ENCODE measurements at regions not wholly inside any gene's neighbourhood (a gene's known extent, or its start where the extent isn't known, plus 50 kb on each side); places are given as distances from the start of the nearest gene placed in this dataset.

DNA sequence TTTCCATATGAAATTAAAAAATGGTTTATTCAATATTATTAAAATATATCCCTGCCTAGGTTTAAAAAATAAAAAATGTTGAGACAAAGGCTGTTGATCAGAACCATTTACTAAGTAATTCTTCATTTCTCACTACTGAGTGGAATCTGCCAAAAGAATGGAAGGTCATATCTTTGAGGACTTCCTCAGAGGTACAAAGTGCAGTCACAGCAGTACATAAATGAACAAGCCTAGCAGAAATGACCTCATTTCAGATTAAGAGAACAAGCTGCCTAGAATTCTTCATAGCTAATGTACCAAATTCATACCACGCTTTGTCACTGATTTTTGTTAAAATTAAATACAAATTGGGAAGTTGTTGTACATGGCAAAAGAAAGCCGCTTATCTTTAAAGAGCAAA, 318.9 kb upstream of the TFPI start:
- no peak overlapping the region for H3K4me3 ChIP-seq
- H3K27me3 ChIP-seq = no peaks in the 10 kb centered on the region
- no peak overlapping the region for H3K27ac ChIP-seq
- DNase-seq = no peak
- 81 to 90% (median 87%) methylated on average over 2 of the region's 2 CpGs for WGBS, 5 donors
- no peaks in the 10 kb centered on the region for H3K9me3 ChIP-seq
- no peaks in the 10 kb centered on the region for H3K36me3 ChIP-seq
- TF ChIP-seq EP300 (IDR thresholded peaks at IDR 0.05) (no peak), POLR2AphosphoS5 (IDR thresholded peaks at IDR 0.05) (no peak), CTCF (IDR thresholded peaks at IDR 0.05) (no peak), POLR2A (IDR thresholded peaks at IDR 0.05) (no peak)
- H3K4me1 ChIP-seq = no peaks in the 10 kb centered on the region
- intact Hi-C loops (cut with DNase I; ENCODE audit: low total_unique reads) = no loop called here

DNA sequence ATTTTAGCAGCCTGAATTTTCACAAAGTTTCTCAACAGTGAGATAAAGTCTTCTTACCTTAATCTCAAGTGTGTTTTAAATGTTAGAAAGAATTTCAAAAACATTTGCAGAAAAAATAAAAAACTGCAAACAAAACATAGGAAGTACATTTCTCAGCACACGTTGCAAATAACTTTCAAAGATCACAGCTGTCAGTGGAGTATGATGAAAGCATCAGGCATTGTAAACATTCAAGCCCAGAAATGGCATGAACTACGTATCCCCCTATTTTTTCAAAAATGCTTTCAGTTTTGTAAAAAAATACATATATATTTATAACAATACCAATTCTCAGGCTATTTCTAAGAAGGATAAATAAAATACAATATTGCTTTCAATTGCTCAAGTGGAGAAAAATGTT, 320.6 kb upstream of the TFPI start:
- Histone ChIP-seq H3K27ac (no peak overlapping the region), H3K4me3 (no peak overlapping the region), H3K27me3 (no peaks in the 10 kb centered on the region), H3K9me3 (no peaks in the 10 kb centered on the region), H3K4me1 (no peaks in the 10 kb centered on the region), H3K36me3 (no peaks in the 10 kb centered on the region)
- intact Hi-C loops (cut with DNase I; ENCODE audit: low total_unique reads) = no loop called here
- TF ChIP-seq POLR2AphosphoS5 (IDR thresholded peaks at IDR 0.05) (no peak), POLR2A (IDR thresholded peaks at IDR 0.05) (no peak), EP300 (IDR thresholded peaks at IDR 0.05) (no peak)
- 62 to 69% (median 63%) methylated on average over 2 of the region's 2 CpGs for WGBS, 5 donors
- no peak for DNase-seq

DNA sequence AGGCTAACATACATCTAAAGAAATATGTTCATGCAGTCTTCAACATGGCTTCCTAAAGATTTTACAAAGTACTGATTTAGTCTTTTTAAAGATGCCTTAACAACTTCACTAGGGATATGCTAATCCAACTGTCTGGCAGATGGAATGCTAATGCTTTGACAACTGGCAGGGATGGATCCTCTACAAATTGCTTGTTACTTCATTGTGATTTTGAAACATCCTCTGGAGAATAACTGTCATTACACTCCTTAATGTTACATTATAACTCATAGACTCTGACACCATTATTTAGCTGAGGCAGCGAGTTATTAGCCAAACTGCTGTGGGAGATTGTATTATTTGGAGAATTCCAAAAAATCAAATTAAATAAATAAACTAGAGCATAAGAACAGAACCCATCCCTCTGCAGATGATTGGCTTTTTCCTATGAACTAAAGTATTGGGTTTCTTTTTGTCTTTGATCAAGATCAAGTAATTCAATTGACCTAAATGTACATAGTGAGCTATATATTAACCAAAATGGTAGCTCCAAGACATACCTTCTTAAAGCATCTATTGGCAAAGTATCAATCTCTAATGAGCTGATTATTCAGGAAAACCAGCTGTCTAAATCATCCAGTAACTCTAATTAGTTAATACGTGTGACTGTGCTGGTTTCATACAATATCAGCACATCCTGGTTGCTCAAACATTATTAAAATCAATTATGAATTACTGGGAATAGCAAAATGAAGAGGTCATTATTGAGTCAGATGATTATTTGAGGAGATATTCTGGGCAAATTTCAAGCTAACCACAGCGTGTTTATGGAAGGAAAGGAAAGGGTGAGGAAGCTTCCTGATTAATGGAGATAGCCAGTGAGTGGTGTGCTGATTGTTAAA, 321.3 kb upstream of the TFPI start:
- H3K36me3 ChIP-seq = no peaks in the 10 kb centered on the region
- no peak overlapping the region for H3K27ac ChIP-seq
- H3K4me1 ChIP-seq = no peaks in the 10 kb centered on the region
- no peaks in the 10 kb centered on the region for H3K27me3 ChIP-seq
- no peaks in the 10 kb centered on the region for H3K9me3 ChIP-seq
- no peak for TF ChIP-seq POLR2A (IDR thresholded peaks at IDR 0.05)
- TF ChIP-seq EP300 (IDR thresholded peaks at IDR 0.05) = no peak
- no peak for TF ChIP-seq POLR2AphosphoS5 (IDR thresholded peaks at IDR 0.05)
- no peak for TF ChIP-seq CTCF (IDR thresholded peaks at IDR 0.05)
- intact Hi-C loops (cut with DNase I; ENCODE audit: low total_unique reads) = no loop called here
- WGBS, 5 donors = 62 to 78% (median 75%) methylated on average over 3 of the region's 3 CpGs
- DNase-seq = no peak
- H3K4me3 ChIP-seq = no peak overlapping the region

DNA sequence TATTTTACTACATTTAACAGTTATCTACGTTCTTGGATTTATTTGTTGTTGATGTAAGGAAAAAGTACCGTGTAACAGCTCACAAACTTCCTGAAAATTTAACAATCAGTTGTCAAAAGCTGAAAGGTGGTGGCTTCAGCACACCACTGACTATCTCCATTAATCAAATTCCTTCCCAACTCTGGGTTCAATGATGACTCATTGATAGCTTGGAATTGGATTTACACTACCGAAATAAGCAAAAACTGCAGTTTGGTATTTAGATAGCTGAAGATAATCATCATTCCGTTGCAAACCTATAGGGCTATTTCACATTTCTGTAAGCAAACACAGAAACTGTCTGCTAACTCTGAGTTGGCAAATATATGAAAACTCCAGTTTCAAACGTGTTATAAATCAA, 322.3 kb upstream of the TFPI start:
- no peaks in the 10 kb centered on the region for H3K4me1 ChIP-seq
- 44 to 52% (median 49%) methylated on average over 5 of the region's 5 CpGs for WGBS, 5 donors
- no peak for DNase-seq
- H3K9me3 ChIP-seq = no peaks in the 10 kb centered on the region
- no peaks in the 10 kb centered on the region for H3K36me3 ChIP-seq
- H3K27me3 ChIP-seq = no peaks in the 10 kb centered on the region
- TF ChIP-seq POLR2A (IDR thresholded peaks at IDR 0.05) (no peak), CTCF (IDR thresholded peaks at IDR 0.05) (no peak), POLR2AphosphoS5 (IDR thresholded peaks at IDR 0.05) (no peak), EP300 (IDR thresholded peaks at IDR 0.05) (no peak)
- no peak overlapping the region for H3K27ac ChIP-seq
- intact Hi-C loops (cut with DNase I; ENCODE audit: low total_unique reads) = no loop called here
- no peak overlapping the region for H3K4me3 ChIP-seq

DNA sequence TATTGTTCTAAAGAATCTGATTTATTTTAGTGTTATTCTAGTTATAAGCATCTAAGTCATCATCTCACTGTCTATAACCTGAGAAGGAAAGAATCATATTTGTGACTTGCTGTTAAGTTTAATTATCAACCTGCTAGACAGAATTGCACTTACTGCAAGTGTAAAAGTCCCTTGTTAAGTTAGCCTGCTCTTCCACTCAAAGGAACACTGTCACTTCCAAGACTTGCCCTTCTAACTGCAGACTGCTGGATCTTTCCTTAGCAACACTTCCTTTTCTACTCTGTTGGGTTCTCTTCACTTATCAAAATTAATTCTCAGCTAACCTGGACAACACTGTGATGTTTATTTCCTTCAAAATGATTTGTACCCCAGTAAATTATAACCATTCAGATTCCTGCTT, 323.2 kb upstream of the TFPI start:
- intact Hi-C loops (cut with DNase I; ENCODE audit: low total_unique reads) = no loop called here
- Histone ChIP-seq H3K27me3 (no peaks in the 10 kb centered on the region), H3K4me3 (no peak overlapping the region), H3K9me3 (no peaks in the 10 kb centered on the region), H3K36me3 (no peaks in the 10 kb centered on the region), H3K4me1 (no peaks in the 10 kb centered on the region), H3K27ac (no peak overlapping the region)
- DNase-seq = no peak
- TF ChIP-seq POLR2AphosphoS5 (IDR thresholded peaks at IDR 0.05) (no peak), CTCF (IDR thresholded peaks at IDR 0.05) (no peak), EP300 (IDR thresholded peaks at IDR 0.05) (no peak), POLR2A (IDR thresholded peaks at IDR 0.05) (no peak)

Data from stomach (tissue), 8 donors.